ENCODE measurements at regions not wholly inside any gene's neighbourhood (a gene's known extent, or its start where the extent isn't known, plus 50 kb on each side); places are given as distances from the start of the nearest gene placed in this dataset.
"Not testable (repeated sequence)": the region's sequence is repeated elsewhere in the genome, so short reads cannot be mapped to it uniquely, and the experiment has no call there.

DNA sequence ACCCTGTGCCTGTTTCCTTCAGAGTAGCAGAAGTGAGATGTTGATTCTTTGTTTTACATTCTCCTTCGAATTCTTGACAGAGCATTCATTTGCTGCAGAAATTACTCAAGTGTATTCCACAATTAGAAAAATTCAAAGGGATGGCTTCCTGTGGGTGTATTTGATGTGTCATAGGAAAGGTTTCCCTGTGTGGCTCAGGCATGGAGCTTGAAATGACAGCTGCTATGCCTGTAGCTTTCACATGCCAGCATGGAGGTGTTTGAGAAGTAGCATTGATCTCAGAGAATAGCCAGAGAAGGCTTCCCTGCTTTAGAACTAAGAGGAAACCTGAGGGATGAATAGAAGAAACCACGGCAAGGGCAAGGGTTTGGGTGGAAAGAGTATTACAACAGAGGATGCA, 317.2 kb upstream of the DEPDC1 start:
- Histone ChIP-seq H3K27me3 (ENCODE audit: control insufficient read depth in 1 of 2, insufficient read depth in 2 of 2, low read length in 2 of 2) (no peaks in the 10 kb centered on the region), H3K9me3 (ENCODE audit: control insufficient read depth in 1 of 2, insufficient read depth in 1 of 2, low read length in 2 of 2) (peaks cover 0 to 15% of the 10 kb centered on the region in 2 experiments), H3K27ac (ENCODE audit: low read depth in 1 of 2, low read length in 2 of 2) (no peak overlapping the region), H3K4me1 (ENCODE audit: insufficient read depth, low read length) (no peaks in the 10 kb centered on the region), H3K4me3 (ENCODE audit: low read length) (no peak overlapping the region), H3K36me3 (ENCODE audit: insufficient read depth, low read length) (no peaks in the 10 kb centered on the region)
- Mint-ChIP-seq H3K9me3 (peaks cover 2% of the 10 kb centered on the region), H3K27ac (no peak overlapping the region), H3K4me1 (ENCODE audit: low read depth) (no peaks in the 10 kb centered on the region), H3K27me3 (no peaks in the 10 kb centered on the region), H3K36me3 (ENCODE audit: low read depth) (no peaks in the 10 kb centered on the region), H3K4me3 (no peak overlapping the region)
- POLR2A ChIA-PET = no interaction called here
- CTCF ChIA-PET = no interaction called here
- DNase-seq (no peak), ATAC-seq (ENCODE audit: poor library complexity) (no peak)
- TF ChIP-seq CTCF (IDR thresholded peaks at IDR 0.05) = no peak
- intact Hi-C loops (cut with DNase I, micrococcal nuclease) = no loop called here

- no peak overlapping the region for H3K27ac Mint-ChIP-seq
- H3K4me3 Mint-ChIP-seq = no peak overlapping the region
- H3K36me3 Mint-ChIP-seq (ENCODE audit: low read depth) = no peaks in the 10 kb centered on the region
- ChIA-PET POLR2A (no interaction called here), CTCF (no interaction called here)
- Histone ChIP-seq H3K4me3 (ENCODE audit: low read length) (no peak overlapping the region), H3K4me1 (ENCODE audit: insufficient read depth, low read length) (no peaks in the 10 kb centered on the region), H3K36me3 (ENCODE audit: insufficient read depth, low read length) (no peaks in the 10 kb centered on the region), H3K9me3 (ENCODE audit: control insufficient read depth in 1 of 2, insufficient read depth in 1 of 2, low read length in 2 of 2) (peaks cover 0 to 15% of the 10 kb centered on the region in 2 experiments), H3K27ac (ENCODE audit: low read depth in 1 of 2, low read length in 2 of 2) (no peak overlapping the region), H3K27me3 (ENCODE audit: control insufficient read depth in 1 of 2, insufficient read depth in 2 of 2, low read length in 2 of 2) (no peaks in the 10 kb centered on the region)
- no peak for ATAC-seq (ENCODE audit: poor library complexity)
- no peak for TF ChIP-seq CTCF (IDR thresholded peaks at IDR 0.05)
- intact Hi-C loops (cut with DNase I, micrococcal nuclease) = no loop called here
- DNase-seq = no peak
- H3K27me3 Mint-ChIP-seq = no peaks in the 10 kb centered on the region
- no peaks in the 10 kb centered on the region for H3K9me3 Mint-ChIP-seq
- H3K4me1 Mint-ChIP-seq (ENCODE audit: low read depth) = no peaks in the 10 kb centered on the region
These were observed 318.8 kb upstream of the DEPDC1 start for GRCh38 chr1:68815632-68816031.

DNA sequence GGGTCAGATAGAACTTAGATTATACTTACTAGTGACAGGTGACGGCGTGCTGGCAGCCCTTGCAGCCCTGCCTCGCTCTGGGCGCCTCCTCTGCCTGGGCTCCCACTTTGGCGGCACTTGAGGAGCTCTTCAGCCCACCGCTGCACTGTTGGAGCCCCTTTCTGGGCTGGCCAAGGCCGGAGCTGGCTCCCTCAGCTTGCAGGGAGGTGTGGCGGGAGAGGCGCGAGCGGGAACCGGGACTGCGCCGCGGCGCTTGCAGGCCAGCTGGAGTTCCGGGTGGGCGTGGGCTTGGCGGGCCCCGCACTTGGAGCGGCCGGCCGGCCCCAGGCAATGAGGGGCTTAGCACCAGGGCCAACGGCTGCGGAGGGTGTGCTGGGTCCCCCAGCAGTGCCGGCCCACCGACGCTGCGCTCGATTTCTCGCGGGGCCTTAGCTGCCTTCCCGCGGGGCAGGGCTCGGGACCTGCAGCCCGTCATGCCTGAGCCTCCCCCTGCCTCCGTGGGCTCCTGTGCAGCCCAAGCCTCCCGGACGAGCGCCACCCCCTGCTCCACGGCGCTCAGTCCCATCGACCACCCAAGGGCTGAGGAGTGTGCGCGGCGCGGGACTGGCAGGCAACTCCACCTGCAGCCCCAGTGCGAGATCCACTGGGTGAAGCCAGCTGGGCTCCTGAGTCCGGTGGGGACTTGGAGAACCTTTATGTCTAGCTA, 320.8 kb upstream of the DEPDC1 start:
- ATAC-seq (ENCODE audit: poor library complexity); H3K36me3 ChIP-seq (ENCODE audit: insufficient read depth, low read length); H3K9me3 Mint-ChIP-seq; H3K27me3 ChIP-seq (ENCODE audit: control insufficient read depth in 1 of 2, insufficient read depth in 2 of 2, low read length in 2 of 2); H3K4me3 Mint-ChIP-seq; H3K4me3 ChIP-seq (ENCODE audit: low read length); intact Hi-C loops (cut with DNase I, micrococcal nuclease); H3K4me1 ChIP-seq (ENCODE audit: insufficient read depth, low read length); H3K27me3 Mint-ChIP-seq; H3K36me3 Mint-ChIP-seq (ENCODE audit: low read depth); H3K4me1 Mint-ChIP-seq (ENCODE audit: low read depth); POLR2A ChIA-PET; DNase-seq; H3K27ac ChIP-seq (ENCODE audit: low read depth in 1 of 2, low read length in 2 of 2); CTCF ChIA-PET; H3K27ac Mint-ChIP-seq: not testable (repeated sequence)
- peaks cover 0 to 17% of the 10 kb centered on the region in 2 experiments for H3K9me3 ChIP-seq (ENCODE audit: control insufficient read depth in 1 of 2, insufficient read depth in 1 of 2, low read length in 2 of 2)

GRCh38 chr1:68819190-68819829, 322.4 kb upstream of the DEPDC1 start:
- Mint-ChIP-seq H3K36me3 (ENCODE audit: low read depth) (no peaks in the 10 kb centered on the region), H3K9me3 (no peaks in the 10 kb centered on the region), H3K4me3 (no peak overlapping the region), H3K27me3 (no peaks in the 10 kb centered on the region), H3K4me1 (ENCODE audit: low read depth) (no peaks in the 10 kb centered on the region), H3K27ac (no peak overlapping the region)
- TF ChIP-seq CTCF (IDR thresholded peaks at IDR 0.05) = no peak
- ChIA-PET POLR2A (no interaction called here), CTCF (no interaction called here)
- no peaks in the 10 kb centered on the region for H3K36me3 ChIP-seq (ENCODE audit: insufficient read depth, low read length)
- no peaks in the 10 kb centered on the region for H3K4me1 ChIP-seq (ENCODE audit: insufficient read depth, low read length)
- H3K27ac ChIP-seq (ENCODE audit: low read depth in 1 of 2, low read length in 2 of 2) = no peak overlapping the region
- H3K9me3 ChIP-seq (ENCODE audit: control insufficient read depth in 1 of 2, insufficient read depth in 1 of 2, low read length in 2 of 2) = peaks cover 3 to 17% of the 10 kb centered on the region in 2 experiments
- no peaks in the 10 kb centered on the region for H3K27me3 ChIP-seq (ENCODE audit: control insufficient read depth in 1 of 2, insufficient read depth in 2 of 2, low read length in 2 of 2)
- intact Hi-C loops (cut with DNase I, micrococcal nuclease) = no loop called here
- no peak for DNase-seq
- no peak for ATAC-seq (ENCODE audit: poor library complexity)
- H3K4me3 ChIP-seq (ENCODE audit: low read length) = no peak overlapping the region
